SK-N-MC (cell line): ENCODE measurements at regions not wholly inside any gene's neighbourhood (a gene's known extent, or its start where the extent isn't known, plus 50 kb on each side); places are given as distances from the start of the nearest gene placed in this dataset.

ENCODE experiments used
- DNase-seq: peaks from one replicate; pipeline ENCODE4 v3.0.0-alpha.2; 2011; ENCODE audit warnings: low read depth, low spot score
- H3K27ac ChIP-seq: fragments of 200-600 bp; sonication (generic); 2 replicates; pipeline ENCODE4 v1.5.1; 2016; ENCODE audit warnings: mixed run types
- H3K36me3 ChIP-seq: fragments of 200-600 bp; sonication (generic); 2 replicates; pipeline ENCODE4 v1.6.1; 2017; ENCODE audit warnings: antibody characterized with exemption, low read length, mixed read lengths; ENCODE audit not compliant: insufficient read depth
- H3K4me3 ChIP-seq: fragments of 200-600 bp; sonication (generic); 2 replicates; pipeline ENCODE4 v1.5.1; 2016
- H3K9ac ChIP-seq: fragments of 200-600 bp; sonication (generic); 2 replicates; pipeline ENCODE4 v1.8.0; 2017; ENCODE audit warnings: mixed run types, mixed read lengths; ENCODE audit not compliant: insufficient read length
- H3K9me3 ChIP-seq: fragments of 200-600 bp; sonication (generic); 2 replicates; pipeline ENCODE4 v1.6.1; 2017; ENCODE audit warnings: low read depth, mild to moderate bottlenecking, antibody characterized with exemption, low read length, moderate library complexity, mixed read lengths
- EZH2 ChIP-seq: fragments of 200-600 bp; sonication (generic); IDR thresholded peaks from one replicate; pipeline ENCODE4 v1.6.1; 2017; ENCODE audit warnings: antibody characterized with exemption
- FOXP2 ChIP-seq: optimal IDR thresholded peaks from 2 replicates; pipeline ENCODE3; 2011; ENCODE audit warnings: mild to moderate bottlenecking, moderate library complexity; ENCODE audit not compliant: insufficient read depth; ENCODE audit errors: extremely low read length, control extremely low read depth
- POLR2AphosphoS5 ChIP-seq: IDR thresholded peaks from 2 replicates; pipeline ENCODE4 v1.6.1; 2012; ENCODE audit warnings: mild to moderate bottlenecking, low read depth, low read length, borderline replicate concordance

DNA sequence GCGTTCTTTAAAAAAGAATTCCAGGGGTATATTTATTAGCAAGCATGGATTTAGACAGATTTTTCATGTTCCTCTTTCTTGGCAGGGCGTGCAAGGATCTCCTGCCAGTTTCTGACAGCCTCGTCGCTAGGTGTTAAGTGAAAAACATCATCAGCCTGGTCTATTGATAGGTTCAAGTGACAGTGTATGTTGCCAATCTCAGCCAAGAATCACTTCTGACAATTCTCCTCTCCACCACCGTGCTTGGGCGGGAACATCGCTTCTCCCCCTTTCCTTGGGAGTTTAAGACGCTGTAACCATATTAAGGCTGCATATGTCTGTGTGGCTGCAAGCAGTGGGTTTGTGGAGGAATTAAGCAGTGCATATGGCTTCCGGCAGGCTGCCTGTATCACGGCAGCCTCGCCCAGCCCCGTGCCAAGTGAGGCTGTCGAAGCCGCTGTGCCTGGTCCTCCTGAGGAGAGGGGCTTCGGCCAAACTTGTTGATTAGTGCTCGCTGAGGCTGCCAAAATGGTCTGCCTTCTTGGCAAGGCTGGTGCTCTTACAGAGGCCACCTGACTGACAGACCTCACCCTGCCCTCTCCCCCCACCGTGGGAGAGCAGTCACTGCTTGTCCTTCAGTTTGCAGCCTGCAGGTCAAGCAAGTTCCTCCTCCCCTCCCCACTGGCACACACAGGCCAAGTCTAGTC is 132.2 kb upstream of the MPHOSPH6 start:
- no peak for DNase-seq
- no peak overlapping the region for H3K27ac ChIP-seq
- H3K9me3 ChIP-seq = no peaks in the 10 kb centered on the region
- H3K36me3 ChIP-seq = no peaks in the 10 kb centered on the region
- no peak overlapping the region for H3K4me3 ChIP-seq
- no peak overlapping the region for H3K9ac ChIP-seq
- no peak for TF ChIP-seq EZH2
- TF ChIP-seq POLR2AphosphoS5 = no peak
- TF ChIP-seq FOXP2 = no peak

GRCh38 chr16:82301146-82301755 is 131.2 kb upstream of the MPHOSPH6 start:
- Histone ChIP-seq H3K9ac (no peak overlapping the region), H3K4me3 (no peak overlapping the region), H3K36me3 (no peaks in the 10 kb centered on the region), H3K9me3 (no peaks in the 10 kb centered on the region), H3K27ac (no peak overlapping the region)
- TF ChIP-seq FOXP2 (no peak), EZH2 (no peak), POLR2AphosphoS5 (no peak)
- no peak for DNase-seq

DNA sequence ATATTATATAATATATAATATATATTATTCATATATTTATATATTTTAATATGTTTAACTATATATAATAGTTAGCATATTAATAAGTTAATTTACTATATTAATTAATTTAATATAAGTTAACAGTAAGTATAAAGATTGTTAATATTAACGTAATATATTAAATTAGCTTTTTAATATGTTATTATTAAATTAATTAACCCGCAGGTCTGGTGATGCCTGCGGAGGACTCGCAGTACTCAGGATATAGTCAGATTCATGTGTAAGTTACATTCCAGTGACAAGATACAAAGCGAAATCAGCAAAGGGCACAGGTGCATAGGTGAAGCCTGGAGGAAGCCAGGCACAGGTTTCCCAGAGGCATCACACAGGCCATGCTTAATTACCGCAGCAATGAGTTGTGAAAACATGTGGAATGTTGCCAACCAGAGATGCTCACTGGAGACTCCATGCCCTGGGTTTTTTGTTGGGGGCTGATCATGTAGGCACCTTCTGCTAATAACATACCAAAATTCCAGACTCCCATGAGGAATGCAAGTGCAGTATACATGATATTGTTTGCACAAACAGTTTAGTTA is 130.4 kb upstream of the MPHOSPH6 start:
- TF ChIP-seq FOXP2 (no peak), POLR2AphosphoS5 (no peak), EZH2 (no peak)
- Histone ChIP-seq H3K36me3 (no peaks in the 10 kb centered on the region), H3K9me3 (no peaks in the 10 kb centered on the region), H3K27ac (no peak overlapping the region), H3K4me3 (no peak overlapping the region), H3K9ac (no peak overlapping the region)
- DNase-seq = no peak

DNA sequence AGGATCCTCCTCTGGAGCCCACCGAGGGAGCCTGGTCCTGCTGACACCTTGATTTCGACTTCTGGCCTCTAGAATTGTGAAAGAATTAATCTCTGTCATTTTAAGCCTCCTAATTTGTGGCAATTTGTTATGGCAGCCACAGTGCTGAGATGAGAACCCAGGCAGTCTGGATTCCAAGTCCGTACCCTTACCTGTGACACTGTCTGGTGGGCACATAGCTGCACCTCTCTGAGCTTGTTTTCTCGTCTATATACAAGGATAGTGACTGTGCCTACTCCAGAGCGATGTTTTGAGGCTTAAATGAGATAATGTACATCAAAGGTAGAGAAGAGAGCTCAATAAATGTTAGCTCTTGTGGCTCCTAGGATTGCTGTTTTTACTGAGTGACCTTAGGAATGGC is 128.4 kb upstream of the MPHOSPH6 start:
- no peaks in the 10 kb centered on the region for H3K9me3 ChIP-seq
- no peak overlapping the region for H3K27ac ChIP-seq
- no peak overlapping the region for H3K9ac ChIP-seq
- H3K4me3 ChIP-seq = no peak overlapping the region
- DNase-seq = no peak
- H3K36me3 ChIP-seq = no peaks in the 10 kb centered on the region
- TF ChIP-seq FOXP2 (no peak), EZH2 (no peak), POLR2AphosphoS5 (no peak)

DNA sequence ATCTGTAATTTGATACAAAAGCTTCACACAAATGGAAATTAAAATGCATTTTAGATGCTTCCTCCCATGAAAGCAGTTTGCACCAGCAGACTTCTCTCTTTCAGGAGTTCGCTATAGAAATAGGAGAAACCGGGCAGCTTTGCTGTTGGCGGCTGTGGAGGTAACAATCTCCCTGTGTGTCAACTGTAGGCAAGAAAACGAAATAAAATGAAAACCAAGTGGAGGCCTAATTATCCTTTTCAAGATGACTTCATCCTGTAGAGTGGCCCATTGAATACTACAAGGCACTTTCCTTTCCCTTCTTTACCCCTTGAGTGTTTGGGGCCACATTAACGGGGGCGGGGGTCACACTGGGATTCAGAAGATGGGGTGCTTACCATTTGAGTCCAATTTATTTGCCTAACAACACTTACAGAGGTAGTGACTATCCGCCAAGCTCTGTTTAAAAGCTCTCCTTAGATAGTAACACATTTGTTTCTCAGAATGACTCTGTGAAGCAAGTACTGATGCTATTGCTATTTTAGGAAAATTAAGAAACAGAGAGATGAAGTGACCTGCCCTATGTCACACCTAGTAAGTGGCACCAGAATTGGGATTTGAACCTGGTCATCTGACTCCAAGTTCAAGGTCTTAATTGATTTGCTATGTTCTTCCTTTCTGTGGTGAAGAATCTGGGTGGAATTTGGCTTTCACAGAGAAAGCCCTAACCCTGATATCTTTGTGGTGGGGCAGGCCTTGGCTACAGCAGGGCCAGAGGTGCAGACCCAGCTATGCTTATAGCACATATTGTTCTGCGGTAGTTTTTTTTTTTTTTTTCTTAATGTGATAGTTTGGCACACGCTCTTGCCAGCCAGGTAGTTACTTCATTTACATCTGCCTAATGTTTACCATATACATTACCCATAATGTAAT is 125.5 kb upstream of the MPHOSPH6 start:
- DNase-seq = no peak
- Histone ChIP-seq H3K27ac (no peak overlapping the region), H3K9ac (no peak overlapping the region), H3K4me3 (no peak overlapping the region), H3K9me3 (no peaks in the 10 kb centered on the region), H3K36me3 (no peaks in the 10 kb centered on the region)
- TF ChIP-seq FOXP2 (no peak), POLR2AphosphoS5 (no peak), EZH2 (no peak)

- Histone ChIP-seq H3K4me3 (no peak overlapping the region), H3K9me3 (no peaks in the 10 kb centered on the region)
- TF ChIP-seq POLR2AphosphoS5 (no peak), FOXP2 (no peak), EZH2 (no peak)
These were observed 123.6 kb upstream of the MPHOSPH6 start for GRCh38 chr16:82293671-82294070.

DNA sequence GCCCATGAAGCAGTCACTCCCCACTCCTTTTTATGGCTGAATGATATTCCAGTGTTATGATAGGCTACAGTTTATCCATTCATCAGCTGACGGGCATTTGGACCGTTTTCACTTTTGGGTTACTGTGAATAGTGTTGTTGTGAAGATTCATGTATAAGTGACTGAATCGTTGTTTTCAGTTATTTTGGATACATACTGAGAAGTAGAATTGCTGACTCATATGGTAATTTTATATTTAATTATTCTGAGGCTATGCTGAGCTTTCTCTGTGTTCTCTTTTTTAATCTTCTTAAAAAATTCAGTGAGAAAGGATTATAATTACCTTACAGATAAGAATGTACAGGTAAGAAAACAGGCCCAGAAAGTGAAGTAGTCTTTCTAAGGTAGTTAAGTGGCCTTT is 117.9 kb upstream of the MPHOSPH6 start:
- no peaks in the 10 kb centered on the region for H3K9me3 ChIP-seq
- no peak overlapping the region for H3K4me3 ChIP-seq
- no peak for DNase-seq
- H3K9ac ChIP-seq = no peak overlapping the region
- H3K27ac ChIP-seq = no peak overlapping the region
- no peaks in the 10 kb centered on the region for H3K36me3 ChIP-seq
- TF ChIP-seq FOXP2 (no peak), EZH2 (no peak), POLR2AphosphoS5 (no peak)

More at GRCh38 chr16:82293671-82294070, 123.6 kb upstream of the MPHOSPH6 start:
- no peak for DNase-seq
- Histone ChIP-seq H3K36me3 (no peaks in the 10 kb centered on the region), H3K9ac (no peak overlapping the region), H3K27ac (no peak overlapping the region)

GRCh38 chr16:82282662-82283061 is 112.6 kb upstream of the MPHOSPH6 start:
- H3K4me3 ChIP-seq = no peak overlapping the region
- H3K27ac ChIP-seq = no peak overlapping the region
- TF ChIP-seq POLR2AphosphoS5 = no peak
- TF ChIP-seq FOXP2 = no peak
- TF ChIP-seq EZH2 = no peak
- H3K9me3 ChIP-seq = no peaks in the 10 kb centered on the region
- DNase-seq = no peak
- no peaks in the 10 kb centered on the region for H3K36me3 ChIP-seq
- no peak overlapping the region for H3K9ac ChIP-seq
